Trophoblast cell (in vitro differentiated cells and primary cell): ENCODE measurements at regions not wholly inside any gene's neighbourhood (a gene's known extent, or its start where the extent isn't known, plus 50 kb on each side); places are given as distances from the start of the nearest gene placed in this dataset.

Experiments
- DNase-seq, 2 donors: peaks; one replicate each; pipeline ENCODE4 v3.0.0-alpha.2; 2016
- H2AFZ ChIP-seq: 2 replicates; pipeline ENCODE4 v1.6.1; 2013; ENCODE audit warnings: low read length, moderate library complexity, mild to moderate bottlenecking; ENCODE audit not compliant: insufficient read depth, poor library complexity
- H2AK5ac ChIP-seq: 2 replicates; pipeline ENCODE4 v1.6.1; 2013; ENCODE audit warnings: mild to moderate bottlenecking, low read length
- H2BK120ac ChIP-seq: 2 replicates; pipeline ENCODE4 v1.6.1; 2013; ENCODE audit warnings: low read length, mild to moderate bottlenecking, moderate library complexity; ENCODE audit not compliant: insufficient read depth, poor library complexity
- H2BK12ac ChIP-seq: 2 replicates; pipeline ENCODE4 v1.6.1; 2013; ENCODE audit warnings: mild to moderate bottlenecking, low read length, moderate library complexity
- H2BK5ac ChIP-seq: 2 replicates; pipeline ENCODE4 v1.6.1; 2013; ENCODE audit warnings: low read length, low read depth, moderate library complexity, mild to moderate bottlenecking; ENCODE audit not compliant: poor library complexity
- H3K14ac ChIP-seq: 2 replicates; pipeline ENCODE4 v1.6.1; 2013; ENCODE audit warnings: mild to moderate bottlenecking, low read length
- H3K18ac ChIP-seq: 2 replicates; pipeline ENCODE4 v1.6.1; 2013; ENCODE audit warnings: mild to moderate bottlenecking, low read length
- H3K23ac ChIP-seq: 2 replicates; pipeline ENCODE4 v1.6.1; 2013; ENCODE audit warnings: low read length
- H3K27ac ChIP-seq: 2 replicates; pipeline ENCODE4 v1.5.1; 2013; ENCODE audit warnings: low read depth, mild to moderate bottlenecking, inconsistent platforms, low read length, moderate library complexity
- H3K27me3 ChIP-seq: 2 replicates; pipeline ENCODE4 v1.6.1; 2013; ENCODE audit warnings: inconsistent platforms, mild to moderate bottlenecking, low read length, moderate library complexity; ENCODE audit not compliant: insufficient read depth
- H3K36me3 ChIP-seq, 2 experiments: 1 replicate in 1 of 2; 2 replicates in 1 of 2; pipeline ENCODE4 v1.6.1; 2013; ENCODE audit warnings: low read length in 2 of 2, mild to moderate bottlenecking in 2 of 2, moderate library complexity in 1 of 2; ENCODE audit not compliant: insufficient read depth in 2 of 2, control insufficient read depth in 1 of 2
- H3K4ac ChIP-seq: 2 replicates; pipeline ENCODE4 v1.6.1; 2013; ENCODE audit warnings: low read depth, mild to moderate bottlenecking, low read length, moderate library complexity
- H3K4me1 ChIP-seq, 2 experiments: 1 replicate in 1 of 2; 2 replicates in 1 of 2; pipeline ENCODE4 v1.6.1; 2013; ENCODE audit warnings: low read length in 2 of 2, mild to moderate bottlenecking in 2 of 2, moderate library complexity in 1 of 2; ENCODE audit not compliant: insufficient read depth in 2 of 2, control insufficient read depth in 1 of 2
- H3K4me2 ChIP-seq: 2 replicates; pipeline ENCODE4 v1.6.1; 2013; ENCODE audit warnings: inconsistent platforms, mild to moderate bottlenecking, low read length, moderate library complexity
- H3K4me3 ChIP-seq: 2 replicates; pipeline ENCODE4 v1.5.1; 2013; ENCODE audit warnings: mild to moderate bottlenecking, low read depth, low read length, inconsistent platforms
- H3K79me1 ChIP-seq: one replicate; pipeline ENCODE4 v1.6.1; 2013; ENCODE audit warnings: low read length
- H3K79me2 ChIP-seq: 2 replicates; pipeline ENCODE4 v1.6.1; 2013; ENCODE audit warnings: low read length, mild to moderate bottlenecking; ENCODE audit not compliant: control insufficient read depth, insufficient read depth, poor library complexity
- H3K9ac ChIP-seq: 2 replicates; pipeline ENCODE4 v1.6.1; 2013; ENCODE audit warnings: mild to moderate bottlenecking, low read length
- H3K9me3 ChIP-seq: 2 replicates; pipeline ENCODE4 v1.6.1; 2013; ENCODE audit warnings: low read depth, mild to moderate bottlenecking, control low read depth, inconsistent platforms, low read length; ENCODE audit not compliant: insufficient read depth
- H4K12ac ChIP-seq: 2 replicates; pipeline ENCODE4 v1.6.1; 2013; ENCODE audit warnings: low read depth, mild to moderate bottlenecking, low read length, moderate library complexity
- H4K8ac ChIP-seq: 2 replicates; pipeline ENCODE4 v1.6.1; 2013; ENCODE audit warnings: low read depth, mild to moderate bottlenecking, low read length, moderate library complexity
- H4K91ac ChIP-seq: one replicate; pipeline ENCODE4 v1.6.1; 2013; ENCODE audit warnings: low read depth, mild to moderate bottlenecking, low read length, moderate library complexity
- WGBS: extraction: QIAGEN DNeasy Blood & Tissue Kit; methylation state at CpG from one replicate; pipeline ENCODE4 v1.1.7; 2013; ENCODE audit warnings: missing lambda C conversion rate; ENCODE audit not compliant: insufficient read length, insufficient coverage; ENCODE audit errors: extremely low coverage; 5-methylcytosine and 5-hydroxymethylcytosine counted together

GRCh38 chr1:216914974-216915373 is 191.7 kb upstream of the ESRRG start:
- Histone ChIP-seq H2AK5ac (no peak overlapping the region), H2BK120ac (no peak overlapping the region), H3K4me2 (no peak overlapping the region), H3K27me3 (no peaks in the 10 kb centered on the region), H4K8ac (no peak overlapping the region), H3K9me3 (no peaks in the 10 kb centered on the region), H2AFZ (no peak overlapping the region), H4K91ac (no peak overlapping the region), H3K36me3 (no peaks in the 10 kb centered on the region), H3K4ac (no peak overlapping the region), H3K23ac (no peak overlapping the region), H4K12ac (no peak overlapping the region), H3K79me2 (no peaks in the 10 kb centered on the region), H3K9ac (no peak overlapping the region), H3K14ac (no peak overlapping the region), H3K27ac (no peak overlapping the region), H3K4me3 (no peak overlapping the region), H3K79me1 (no peaks in the 10 kb centered on the region), H3K18ac (no peak overlapping the region), H2BK5ac (no peak overlapping the region), H3K4me1 (no peaks in the 10 kb centered on the region), H2BK12ac (no peak overlapping the region)
- WGBS: no CpG with 5 or more reads among the region's 2 CpGs
- no peak for DNase-seq

- no peaks in the 10 kb centered on the region for H3K9me3 ChIP-seq
- no peak overlapping the region for H4K91ac ChIP-seq
- no peak overlapping the region for H4K12ac ChIP-seq
- H3K9ac ChIP-seq: no peak overlapping the region
- no peaks in the 10 kb centered on the region for H3K4me1 ChIP-seq
- H3K4me3 ChIP-seq: no peak overlapping the region
- no peaks in the 10 kb centered on the region for H3K36me3 ChIP-seq
- no peak for DNase-seq
- no peak overlapping the region for H3K4me2 ChIP-seq
- H3K23ac ChIP-seq: no peak overlapping the region
- H2AFZ ChIP-seq: no peak overlapping the region
- H3K14ac ChIP-seq: no peak overlapping the region
- H3K18ac ChIP-seq: no peak overlapping the region
- no peak overlapping the region for H2AK5ac ChIP-seq
- H3K79me1 ChIP-seq: no peaks in the 10 kb centered on the region
- no peak overlapping the region for H3K27ac ChIP-seq
- H3K79me2 ChIP-seq: no peaks in the 10 kb centered on the region
- no peak overlapping the region for H4K8ac ChIP-seq
- no peaks in the 10 kb centered on the region for H3K27me3 ChIP-seq
- no peak overlapping the region for H2BK120ac ChIP-seq
- no peak overlapping the region for H3K4ac ChIP-seq
- H2BK5ac ChIP-seq: no peak overlapping the region
- no CpG with 5 or more reads among the region's 4 CpGs for WGBS
- no peak overlapping the region for H2BK12ac ChIP-seq
Measured at GRCh38 chr1:216913976-216914375, 190.7 kb upstream of the ESRRG start.

DNA sequence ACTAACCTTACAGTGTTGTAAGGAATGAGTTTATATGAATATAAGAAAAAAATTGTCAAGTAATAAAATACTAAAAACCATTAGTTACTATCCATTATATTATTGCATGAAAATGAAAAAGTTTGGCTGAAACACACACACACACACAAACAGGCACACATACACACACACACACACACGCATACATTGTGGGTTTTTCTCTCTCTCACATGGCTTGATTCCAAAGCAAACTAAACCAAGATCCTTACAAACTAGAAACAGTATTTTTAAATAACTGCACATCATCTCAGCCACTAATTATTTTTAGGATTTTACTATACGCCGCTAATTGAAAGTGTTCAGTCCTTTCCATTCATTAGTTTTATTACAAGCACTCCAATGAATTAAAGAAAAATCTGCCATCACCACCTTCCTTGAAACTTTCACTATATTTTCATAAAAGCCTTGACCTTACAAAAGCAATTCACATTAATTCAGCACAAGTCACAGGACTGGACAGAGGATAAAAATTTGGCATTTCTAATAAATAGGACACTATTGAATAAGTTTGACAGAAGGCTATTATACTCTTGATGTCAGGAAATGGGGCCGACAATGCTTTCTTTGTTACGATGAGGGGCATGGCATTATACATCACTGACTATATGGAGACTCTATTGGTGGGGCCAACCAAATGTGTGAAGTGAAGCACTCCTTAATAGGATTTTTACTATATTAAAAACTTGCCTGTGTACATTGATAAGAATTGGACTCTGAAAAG is 187.0 kb upstream of the ESRRG start:
- no peak overlapping the region for H3K18ac ChIP-seq
- no peak overlapping the region for H3K23ac ChIP-seq
- no peaks in the 10 kb centered on the region for H3K9me3 ChIP-seq
- no peak overlapping the region for H2BK12ac ChIP-seq
- H3K27me3 ChIP-seq: no peaks in the 10 kb centered on the region
- no peak overlapping the region for H4K8ac ChIP-seq
- H3K79me2 ChIP-seq: no peaks in the 10 kb centered on the region
- no peaks in the 10 kb centered on the region for H3K79me1 ChIP-seq
- no peak overlapping the region for H3K9ac ChIP-seq
- WGBS: no CpG with 5 or more reads among the region's 5 CpGs
- no peak overlapping the region for H4K91ac ChIP-seq
- no peak overlapping the region for H3K27ac ChIP-seq
- H2BK120ac ChIP-seq: no peak overlapping the region
- no peak overlapping the region for H2AK5ac ChIP-seq
- no peak overlapping the region for H4K12ac ChIP-seq
- no peak overlapping the region for H2BK5ac ChIP-seq
- no peak overlapping the region for H2AFZ ChIP-seq
- H3K4me2 ChIP-seq: no peak overlapping the region
- H3K14ac ChIP-seq: no peak overlapping the region
- no peak overlapping the region for H3K4me3 ChIP-seq
- peaks cover 0 to 3% of the 10 kb centered on the region in 2 experiments for H3K4me1 ChIP-seq
- no peak overlapping the region for H3K4ac ChIP-seq
- H3K36me3 ChIP-seq: no peaks in the 10 kb centered on the region
- no peak for DNase-seq

- H3K4me1 ChIP-seq: peaks cover 0 to 8% of the 10 kb centered on the region in 2 experiments
- H3K36me3 ChIP-seq: no peaks in the 10 kb centered on the region
- no peak overlapping the region for H4K12ac ChIP-seq
- no peaks in the 10 kb centered on the region for H3K9me3 ChIP-seq
- WGBS: no CpG with 5 or more reads among the region's 3 CpGs
- H3K27ac ChIP-seq: no peak overlapping the region
- no peak overlapping the region for H2BK120ac ChIP-seq
- H3K27me3 ChIP-seq: no peaks in the 10 kb centered on the region
- no peak overlapping the region for H2AK5ac ChIP-seq
- H3K4me2 ChIP-seq: no peak overlapping the region
- H3K23ac ChIP-seq: no peak overlapping the region
- no peak overlapping the region for H2BK5ac ChIP-seq
- H3K79me1 ChIP-seq: no peaks in the 10 kb centered on the region
- H3K9ac ChIP-seq: no peak overlapping the region
- DNase-seq: no peak
- H2BK12ac ChIP-seq: no peak overlapping the region
- no peak overlapping the region for H3K18ac ChIP-seq
- no peak overlapping the region for H3K4ac ChIP-seq
- no peak overlapping the region for H3K4me3 ChIP-seq
- no peak overlapping the region for H4K8ac ChIP-seq
- H3K79me2 ChIP-seq: no peaks in the 10 kb centered on the region
- H3K14ac ChIP-seq: no peak overlapping the region
- no peak overlapping the region for H4K91ac ChIP-seq
- H2AFZ ChIP-seq: no peak overlapping the region
Measured at GRCh38 chr1:216908126-216908525, 184.9 kb upstream of the ESRRG start.
